HepG2 (cell line): ENCODE measurements at regions not wholly inside any gene's neighbourhood (a gene's known extent, or its start where the extent isn't known, plus 50 kb on each side); places are given as distances from the start of the nearest gene placed in this dataset.
A peak's percentile ranks its signal among the peaks of the same experiment; 100 is the strongest.

Experiments
- AHDC1 ChIP-seq: sonication (generic); formaldehyde crosslinking; IDR thresholded peaks from 2 replicates; pipeline ENCODE4 v1.5.1; 2020; ENCODE audit warnings: mild to moderate bottlenecking, missing genetic modification reagents, borderline replicate concordance
- HNF1B ChIP-seq: sonication (generic); formaldehyde crosslinking; IDR thresholded peaks from 2 replicates; pipeline ENCODE4 v1.5.1; 2020; ENCODE audit warnings: mild to moderate bottlenecking, moderate library complexity, missing genetic modification reagents
- PITX1 ChIP-seq: sonication (generic); formaldehyde crosslinking; IDR thresholded peaks from 2 replicates; pipeline ENCODE4 v1.5.1; 2020; ENCODE audit warnings: mild to moderate bottlenecking, missing genetic modification reagents
- ZNF121 ChIP-seq: sonication (generic); formaldehyde crosslinking; IDR thresholded peaks from 2 replicates; pipeline ENCODE4 v1.5.0; 2020; ENCODE audit warnings: mild to moderate bottlenecking, missing genetic modification reagents
- ZNF24 ChIP-seq: fragments of 450-650 bp; IDR thresholded peaks from 2 replicates; pipeline ENCODE4 v1.6.1; 2017; ENCODE audit warnings: antibody characterized with exemption, mild to moderate bottlenecking
- ZNF350 ChIP-seq: sonication (generic); formaldehyde crosslinking; IDR thresholded peaks from 2 replicates; pipeline ENCODE4 v1.4.0; 2020; ENCODE audit warnings: mild to moderate bottlenecking, low read depth, missing genetic modification reagents, borderline replicate concordance
- ZNF781 ChIP-seq: sonication (generic); formaldehyde crosslinking; IDR thresholded peaks from 2 replicates; pipeline ENCODE4 v1.5.1; 2020; ENCODE audit warnings: borderline replicate concordance, mild to moderate bottlenecking, missing genetic modification reagents; ENCODE audit errors: not compliant biosample characterization

GRCh38 chr6:137350857-137351256 lies 131.7 kb upstream of the IFNGR1 start (continued):
- 0 out of 2 replicates have a peak, but pooled peaks have one; percentile 2 for TF ChIP-seq HNF1B (CRISPR knock-in tag)
- no peak for TF ChIP-seq PITX1 (CRISPR knock-in tag)
- TF ChIP-seq ZNF350 (CRISPR knock-in tag), result no peak
- peak; percentile 95 for TF ChIP-seq ZNF121 (CRISPR knock-in tag)
- no peak for TF ChIP-seq ZNF24
- TF ChIP-seq AHDC1 (CRISPR knock-in tag), result no peak
- TF ChIP-seq ZNF781 (CRISPR knock-in tag), result no peak
- TF ChIP-seq, all 625 proteins: peak for 5
